ENCODE measurements at regions not wholly inside any gene's neighbourhood (a gene's known extent, or its start where the extent isn't known, plus 50 kb on each side); places are given as distances from the start of the nearest gene placed in this dataset.

- FAIRE-seq (no peak), DNase-seq (no peak), ATAC-seq (no peak)
- Histone ChIP-seq H3K4me1 (no peaks in the 10 kb centered on the region), H3K27ac (no peak overlapping the region), H3K36me3 (no peaks in the 10 kb centered on the region), H3K4me3 (no peak overlapping the region), H3K27me3 (no peaks in the 10 kb centered on the region), H3K9me3 (no peaks in the 10 kb centered on the region)
- intact Hi-C loops (cut with DNase I) = no loop called here
- no peak for TF ChIP-seq CTCF (IDR thresholded peaks at IDR 0.05)
- 67 to 70% methylated on average over 12 of the region's 12 CpGs for WGBS, 2 donors
Observed at GRCh38 chr2:219852626-219853025, 225.2 kb downstream of the SLC4A3 start.

GRCh38 chr2:219856602-219857001, 229.2 kb downstream of the SLC4A3 start:
- Histone ChIP-seq H3K4me1 (no peaks in the 10 kb centered on the region), H3K36me3 (no peaks in the 10 kb centered on the region), H3K9me3 (no peaks in the 10 kb centered on the region), H3K4me3 (no peak overlapping the region), H3K27me3 (no peaks in the 10 kb centered on the region), H3K27ac (no peak overlapping the region)
- intact Hi-C loops (cut with DNase I) = no loop called here
- ATAC-seq (no peak), DNase-seq (no peak), FAIRE-seq (no peak)
- TF ChIP-seq CTCF (IDR thresholded peaks at IDR 0.05) = no peak
- 40 to 61% methylated on average over 3 of the region's 3 CpGs for WGBS, 2 donors

GRCh38 chr2:219857751-219858150, 230.3 kb downstream of the SLC4A3 start:
- ATAC-seq (no peak), DNase-seq (no peak), FAIRE-seq (no peak)
- no peak for TF ChIP-seq CTCF (IDR thresholded peaks at IDR 0.05)
- Histone ChIP-seq H3K4me1 (no peaks in the 10 kb centered on the region), H3K36me3 (no peaks in the 10 kb centered on the region), H3K9me3 (no peaks in the 10 kb centered on the region), H3K4me3 (no peak overlapping the region), H3K27me3 (no peaks in the 10 kb centered on the region), H3K27ac (no peak overlapping the region)
- intact Hi-C loops (cut with DNase I) = no loop called here
- 71 to 77% methylated on average over 4 of the region's 4 CpGs for WGBS, 2 donors

DNA sequence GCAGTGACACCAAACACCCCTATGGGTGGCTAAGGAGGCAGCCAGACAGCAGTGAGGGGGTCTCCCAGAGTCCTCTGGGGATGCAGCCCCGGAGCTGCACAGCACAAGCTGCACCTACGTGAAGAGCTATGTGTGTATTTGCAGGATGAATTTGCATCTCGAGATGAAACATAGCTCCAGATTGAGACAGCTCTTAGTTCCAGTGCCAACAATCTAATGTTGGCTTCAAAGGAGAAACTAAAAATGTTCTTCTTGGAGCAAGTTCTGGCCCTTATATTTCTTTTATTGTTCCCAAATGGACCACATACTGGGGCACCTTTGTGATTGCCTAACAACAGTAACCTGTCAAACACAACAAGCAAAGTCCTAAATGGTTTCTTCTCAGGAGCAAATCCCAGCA, 233.9 kb downstream of the SLC4A3 start:
- Histone ChIP-seq H3K9me3 (no peaks in the 10 kb centered on the region), H3K4me1 (no peaks in the 10 kb centered on the region), H3K27ac (no peak overlapping the region), H3K27me3 (no peaks in the 10 kb centered on the region), H3K4me3 (no peak overlapping the region), H3K36me3 (no peaks in the 10 kb centered on the region)
- no peak for TF ChIP-seq CTCF (IDR thresholded peaks at IDR 0.05)
- 57 to 68% methylated on average over 3 of the region's 3 CpGs for WGBS, 2 donors
- intact Hi-C loops (cut with DNase I) = no loop called here
- DNase-seq (no peak), ATAC-seq (no peak), FAIRE-seq (no peak)

- DNase-seq = no peak
- ATAC-seq = no peak
- FAIRE-seq = no peak
- intact Hi-C loops (cut with DNase I) = no loop called here
- Histone ChIP-seq H3K27me3 (no peaks in the 10 kb centered on the region), H3K36me3 (no peaks in the 10 kb centered on the region), H3K9me3 (no peaks in the 10 kb centered on the region), H3K27ac (no peak overlapping the region), H3K4me3 (no peak overlapping the region), H3K4me1 (no peaks in the 10 kb centered on the region)
- TF ChIP-seq CTCF (IDR thresholded peaks at IDR 0.05) = no peak
- 43 to 45% methylated on average over 2 of the region's 2 CpGs for WGBS, 2 donors
Observed at GRCh38 chr2:219864154-219864553, 236.7 kb downstream of the SLC4A3 start.

Data from pancreas (tissue), 10 donors.